Thyroid gland (tissue), 4 donors: ENCODE measurements at regions not wholly inside any gene's neighbourhood (a gene's known extent, or its start where the extent isn't known, plus 50 kb on each side); places are given as distances from the start of the nearest gene placed in this dataset.

Experiments used
- CTCF ChIP-seq, 6 experiments: fragments of 200-600 bp in 3 of 6; fragments of 450-650 bp in 3 of 6; sonication (generic) in 3 of 6; IDR thresholded peaks; one replicate each; pipeline ENCODE4 v1.5.1; 2016 to 2019; ENCODE audit warnings: antibody characterized with exemption in 6 of 6, mild to moderate bottlenecking in 2 of 6, inconsistent platforms in 1 of 6, moderate library complexity in 1 of 6
- POLR2A ChIP-seq, 2 donors: fragments of 450-650 bp; IDR thresholded peaks; one replicate each; pipeline ENCODE4 v1.6.1; 2017; ENCODE audit warnings: antibody characterized with exemption in 2 of 2, mild to moderate bottlenecking in 2 of 2, moderate library complexity in 1 of 2

- TF ChIP-seq CTCF (IDR thresholded peaks at IDR 0.05) = no peak
- no peak for TF ChIP-seq POLR2A (IDR thresholded peaks at IDR 0.05)
These were observed 134.8 kb downstream of the HS3ST1 start for GRCh38 chr4:11293866-11294265.
